Activated CD4-positive, alpha-beta T cell treated with anti-CD3 and anti-CD28 coated beads, Interleukin-2, amount 50 U/mL, for 4 hours (primary cell): ENCODE measurements at regions not wholly inside any gene's neighbourhood (a gene's known extent, or its start where the extent isn't known, plus 50 kb on each side); places are given as distances from the start of the nearest gene placed in this dataset.
"Not testable (repeated sequence)": the region's sequence is repeated elsewhere in the genome, so short reads cannot be mapped to it uniquely, and the experiment has no call there.

Experiments used
- DNase-seq, 2 experiments: peaks; one replicate each; pipeline ENCODE4 v3.0.0-alpha.2; 2020

DNA sequence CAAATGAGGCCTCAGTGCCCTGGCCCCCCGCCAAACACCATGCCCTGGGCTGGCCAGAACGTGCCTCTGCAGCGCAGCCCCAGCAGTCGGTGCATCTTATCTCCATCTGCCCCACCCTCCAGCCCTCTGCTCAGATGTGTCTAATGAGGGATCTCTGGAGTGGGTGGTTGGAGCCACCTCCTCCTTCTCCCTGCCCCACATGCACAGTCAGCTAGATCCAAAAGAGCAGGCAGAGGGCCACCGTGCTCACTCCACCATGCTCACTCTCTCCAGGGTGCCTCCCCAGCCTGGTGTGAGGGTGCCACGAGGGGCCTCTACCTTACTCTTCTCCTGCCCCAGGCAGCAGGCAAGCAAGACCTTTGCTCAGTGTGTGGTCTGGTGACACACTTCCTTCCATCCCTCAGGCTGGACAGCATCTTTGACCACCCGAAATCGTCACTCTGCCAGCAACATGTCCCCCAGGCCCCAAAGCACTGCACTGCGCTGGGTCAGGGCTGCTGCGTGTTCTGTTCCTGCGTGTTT is 266.1 kb upstream of the HDAC4 start:
- DNase-seq = no peak

DNA sequence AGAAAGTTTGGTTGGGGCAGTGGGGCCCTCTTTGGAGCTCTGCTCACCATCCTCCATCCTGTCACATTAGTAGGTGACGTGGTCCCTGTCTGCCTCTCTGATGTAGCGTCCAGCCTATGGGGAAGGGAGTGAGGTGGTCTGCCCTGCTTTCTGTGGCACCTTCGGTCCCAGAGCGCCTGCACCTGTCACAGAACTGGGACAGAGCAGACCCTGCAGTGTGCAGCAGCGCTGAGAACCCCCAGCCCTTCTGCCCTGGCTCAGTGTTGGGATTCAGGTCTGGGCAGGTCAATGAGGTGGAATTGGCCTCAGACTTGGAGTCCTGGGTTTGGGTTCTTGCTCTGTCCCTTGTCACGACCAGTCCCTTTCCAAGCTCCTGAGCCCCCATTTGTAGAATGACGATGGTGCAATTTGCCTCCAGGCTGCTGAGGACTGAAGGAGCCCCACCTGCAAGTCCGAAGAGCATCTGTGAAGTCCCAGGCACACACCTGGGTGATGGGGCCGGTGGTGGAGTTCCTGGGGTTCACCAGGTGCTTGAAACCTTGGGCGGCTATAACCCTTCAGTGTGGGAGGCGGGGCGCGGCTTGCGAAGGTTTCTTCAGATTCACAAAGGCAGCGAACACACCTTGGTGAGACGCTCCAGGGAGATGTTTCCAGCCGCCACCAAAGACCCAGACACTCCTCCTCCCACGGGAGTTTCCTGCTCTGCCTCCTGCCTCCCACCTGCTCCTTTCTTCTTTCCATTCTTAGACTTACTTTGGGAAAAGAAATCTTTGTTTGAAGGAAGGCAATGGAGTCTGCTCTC is 265.4 kb upstream of the HDAC4 start:
- DNase-seq = no peak

DNA sequence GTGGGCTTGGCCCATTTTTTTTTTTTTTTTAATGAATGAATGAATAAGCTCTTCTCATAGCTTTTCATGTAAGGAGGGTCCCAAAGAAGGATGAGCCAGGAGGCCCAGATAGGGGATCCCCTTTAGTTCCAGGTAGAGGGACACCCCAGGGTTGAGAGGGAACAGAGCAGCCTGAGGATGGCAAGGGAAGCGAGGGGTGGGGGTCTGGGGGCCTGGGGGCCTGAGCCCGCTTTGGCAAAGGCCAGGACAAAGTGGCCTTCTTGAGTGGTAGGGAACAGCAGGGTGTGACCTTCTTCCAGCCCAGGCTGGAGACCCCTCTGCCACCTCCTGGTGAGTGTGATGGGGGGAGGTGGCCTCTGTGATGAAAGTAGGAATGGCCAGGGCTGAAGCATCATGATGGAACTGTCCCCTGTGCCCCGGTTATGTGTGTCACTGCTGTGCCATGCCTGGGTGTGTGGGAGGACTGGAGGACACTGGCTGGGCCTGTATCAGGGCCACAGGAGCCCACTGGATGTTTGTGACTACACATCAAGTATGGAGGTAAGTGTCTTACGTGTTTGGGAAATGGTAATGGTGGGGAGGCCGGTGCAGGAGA is 263.5 kb upstream of the HDAC4 start:
- DNase-seq = no peak

DNA sequence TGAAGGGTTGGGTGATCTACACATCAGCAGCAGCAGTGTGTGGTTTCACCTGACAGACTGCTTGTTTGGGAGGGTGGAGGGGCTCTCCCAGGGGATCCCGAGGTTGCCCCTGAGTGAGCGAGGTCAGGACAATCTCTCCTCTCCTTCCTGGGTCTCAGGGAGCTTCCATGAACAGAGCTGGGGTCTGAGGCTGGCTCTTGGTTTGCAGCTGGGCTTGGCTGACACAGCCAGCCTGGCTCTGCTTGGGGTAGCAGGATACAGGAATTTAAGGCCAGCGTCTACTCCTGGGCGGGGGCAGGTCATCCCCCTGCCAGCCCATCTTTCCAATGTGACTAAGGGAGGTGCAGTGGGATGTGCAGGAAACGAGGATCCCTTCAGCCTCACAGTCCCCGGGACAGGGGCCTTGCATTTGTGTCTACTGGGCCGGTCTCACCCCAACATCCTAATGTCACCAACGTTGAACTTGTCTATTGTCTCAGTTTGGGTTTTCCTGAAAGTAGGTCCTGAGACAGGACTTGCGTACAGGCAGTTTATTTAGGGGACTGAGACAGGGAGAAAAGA is 262.6 kb upstream of the HDAC4 start:
- no peak for DNase-seq

DNA sequence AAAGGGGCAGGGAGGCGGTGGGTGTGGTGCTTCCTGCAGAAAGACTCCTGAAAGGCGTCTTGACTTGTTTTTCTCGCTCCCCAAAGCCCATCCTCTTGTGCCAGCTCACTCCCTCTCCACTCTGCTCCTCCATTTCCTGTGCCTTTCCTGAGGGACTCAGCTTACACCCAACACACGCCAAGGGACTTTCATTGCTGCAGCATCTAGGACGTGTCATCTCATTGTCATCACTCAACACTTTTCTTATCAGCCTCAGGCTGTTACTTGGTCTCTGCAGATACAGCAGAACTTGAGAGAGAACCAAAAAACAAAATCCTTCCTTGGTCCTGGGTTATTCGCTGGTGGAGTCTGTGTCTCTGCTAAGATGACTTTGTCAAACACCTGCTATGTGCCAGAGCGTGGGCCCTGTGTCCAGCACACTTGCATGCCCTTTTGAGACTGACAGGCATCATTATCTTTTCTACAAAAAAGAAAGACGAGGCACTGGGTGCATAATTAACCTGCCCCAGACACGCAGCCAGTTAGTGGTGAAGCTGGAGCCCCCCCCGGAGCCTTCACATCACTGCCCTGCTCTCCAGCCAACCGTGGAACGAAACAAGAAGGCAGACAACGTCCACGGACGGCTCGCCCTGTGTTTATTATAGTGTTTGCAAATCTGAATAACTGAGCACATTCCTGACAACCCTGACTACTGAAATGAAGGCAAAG is 261.7 kb upstream of the HDAC4 start:
- no peak for DNase-seq

DNA sequence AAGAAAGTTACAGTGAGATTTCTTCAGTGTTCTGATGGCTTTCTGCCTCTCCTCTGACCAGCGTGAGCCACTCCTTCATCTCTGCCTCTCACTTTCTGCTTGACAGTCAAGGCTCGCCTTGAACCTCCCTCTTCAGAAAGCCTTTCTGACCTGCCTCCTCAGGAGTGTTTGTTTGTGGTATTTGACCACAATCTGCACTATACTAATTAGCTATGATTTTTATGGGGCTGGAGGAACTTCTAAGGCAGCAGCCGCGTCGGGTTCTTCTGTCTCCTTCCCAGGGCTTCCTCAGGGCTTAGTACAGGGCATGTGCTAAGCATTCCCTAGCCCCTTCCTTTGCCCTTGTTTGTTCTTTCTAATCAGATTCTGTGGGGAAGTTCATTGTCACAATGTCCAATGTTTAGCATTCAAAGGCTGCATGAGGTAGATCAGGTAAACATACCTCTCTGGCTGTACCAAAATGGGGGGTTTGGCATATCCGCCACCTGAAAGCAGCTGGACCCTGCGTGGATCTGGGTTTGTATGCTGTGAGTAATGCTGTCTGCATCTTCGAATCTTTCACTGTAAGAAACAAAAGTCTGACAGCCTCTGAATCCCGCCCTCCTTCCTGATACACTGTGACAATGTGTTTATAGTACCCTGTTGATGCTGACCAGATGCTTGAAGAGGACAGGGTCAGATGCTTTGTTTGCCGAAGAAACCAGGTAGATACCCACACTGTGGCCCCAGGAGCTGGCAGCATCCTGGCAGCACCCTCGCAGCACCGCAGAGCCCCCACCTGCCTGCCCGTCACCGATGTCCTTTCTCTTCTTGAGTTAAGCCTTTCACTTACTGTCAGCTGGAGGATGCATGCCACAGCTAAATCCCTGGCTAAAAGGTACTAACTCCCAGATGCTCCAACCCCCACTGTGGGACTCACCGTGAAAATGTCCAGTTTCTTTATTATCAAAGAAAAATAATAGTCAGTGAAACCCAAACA is 260.8 kb upstream of the HDAC4 start:
- no peak for DNase-seq

DNA sequence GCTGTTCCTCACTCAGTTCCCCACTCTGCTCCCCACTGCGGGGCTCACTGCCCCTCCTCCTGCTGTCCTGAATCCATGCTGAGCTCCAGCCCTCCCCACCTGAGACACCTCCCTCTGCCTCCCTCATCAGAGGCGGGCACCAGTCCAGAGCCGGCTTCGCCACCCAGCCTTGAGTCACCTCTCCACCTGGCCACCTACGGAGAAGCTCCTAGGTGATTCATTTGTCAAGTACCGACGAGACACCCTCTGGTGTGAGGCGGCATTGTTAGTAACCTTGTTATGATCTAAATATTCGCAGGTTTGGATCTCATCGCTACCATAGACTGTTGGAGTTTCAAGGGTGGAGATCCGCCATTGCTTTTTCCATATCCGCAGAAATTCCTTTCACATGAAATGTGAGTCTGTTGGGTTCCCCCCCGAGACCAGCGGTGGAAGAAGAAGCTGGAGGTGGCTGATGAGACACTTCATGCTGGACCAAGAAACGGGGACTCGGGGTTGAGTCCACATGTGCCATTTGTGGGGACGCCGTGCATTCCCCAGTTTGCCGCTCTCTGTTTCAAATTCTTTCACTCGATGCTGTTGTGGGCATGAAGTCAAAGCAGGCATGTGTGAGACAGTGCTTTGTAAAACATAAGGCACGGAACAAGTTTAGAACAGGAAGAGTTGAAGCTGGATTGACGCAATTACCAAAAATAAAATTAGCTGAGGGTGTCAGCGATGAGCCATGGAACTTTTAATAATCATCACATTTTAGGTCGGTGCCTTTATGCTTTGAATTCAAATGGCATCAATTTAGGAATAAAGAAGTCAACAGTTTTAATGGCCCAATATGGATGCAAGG is 259.8 kb upstream of the HDAC4 start:
- no peak for DNase-seq

DNA sequence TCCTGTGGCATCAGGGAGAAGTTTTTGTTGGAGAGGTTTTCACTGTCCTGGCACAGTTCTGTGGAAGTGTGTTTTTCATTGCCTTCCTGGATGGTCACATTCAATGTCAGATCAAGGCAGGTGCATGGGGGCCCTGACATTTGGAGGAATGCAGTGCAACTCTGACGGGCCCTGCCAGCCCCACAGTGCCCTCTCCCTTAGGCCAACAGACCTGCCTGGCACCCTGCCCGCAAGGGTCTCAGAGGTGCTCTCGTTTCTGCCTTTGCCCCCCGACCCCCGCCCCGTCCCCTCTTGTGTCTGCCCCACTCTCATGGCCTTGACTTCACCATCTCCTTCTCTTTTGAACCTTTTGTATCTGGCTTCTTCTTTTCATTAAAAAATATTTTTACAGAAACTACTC is 257.2 kb upstream of the HDAC4 start:
- no peak for DNase-seq

DNA sequence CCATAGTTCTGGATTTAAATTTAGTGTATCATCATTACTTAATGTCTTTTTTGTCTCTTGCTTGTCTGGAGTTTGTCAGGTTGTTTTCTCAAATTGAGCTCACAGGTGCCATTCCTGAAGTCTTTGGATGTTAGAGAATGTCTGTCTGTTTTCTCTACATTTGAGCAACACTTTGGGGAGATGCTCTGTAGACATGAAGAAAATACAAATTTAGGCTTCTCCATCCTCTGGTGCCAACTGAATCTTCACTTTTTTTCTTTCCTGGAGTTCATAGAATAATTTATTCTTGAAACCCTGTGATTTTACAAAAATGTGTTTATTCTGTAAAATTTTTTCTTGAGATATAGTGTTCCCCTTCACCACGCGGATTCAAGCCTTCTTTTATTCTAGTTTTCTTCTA is 256.4 kb upstream of the HDAC4 start:
- no peak for DNase-seq

DNA sequence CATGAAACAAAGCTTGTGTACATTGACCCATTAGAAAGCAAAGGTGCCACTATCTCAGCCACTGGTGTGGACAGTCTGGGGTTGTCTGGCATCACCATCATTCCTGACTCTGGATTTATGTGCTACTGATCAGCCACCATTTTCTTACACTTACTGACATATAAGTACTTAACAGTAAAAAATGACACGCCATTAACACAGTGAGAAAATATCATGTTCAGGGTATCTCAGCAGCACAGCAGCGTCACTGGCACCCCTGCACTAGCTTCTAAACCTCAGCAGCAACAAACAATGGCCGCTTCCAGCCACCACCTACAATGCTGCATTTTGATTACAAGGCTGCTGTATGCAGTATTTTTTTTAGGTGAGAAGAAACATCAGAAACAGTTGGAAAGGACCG is 253.4 kb upstream of the HDAC4 start:
- no peak for DNase-seq

DNA sequence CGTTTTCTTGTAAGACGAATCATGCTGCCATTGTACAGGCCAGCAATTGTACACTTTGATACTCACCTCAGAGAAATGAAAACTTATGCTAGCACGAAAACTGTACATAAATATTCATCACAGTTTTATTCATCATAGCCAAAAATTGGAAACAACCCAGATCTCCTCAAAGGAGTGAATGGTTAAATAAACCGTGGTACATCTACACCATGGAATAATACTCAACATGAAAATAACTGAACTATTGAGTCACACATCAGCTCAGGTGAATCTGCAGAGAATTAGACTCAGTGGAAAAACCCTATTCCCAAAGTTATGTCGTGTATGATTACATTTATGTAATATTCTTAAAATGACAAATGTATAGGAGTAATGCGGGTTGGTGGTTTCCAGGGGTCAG is 251.0 kb upstream of the HDAC4 start:
- no peak for DNase-seq

DNA sequence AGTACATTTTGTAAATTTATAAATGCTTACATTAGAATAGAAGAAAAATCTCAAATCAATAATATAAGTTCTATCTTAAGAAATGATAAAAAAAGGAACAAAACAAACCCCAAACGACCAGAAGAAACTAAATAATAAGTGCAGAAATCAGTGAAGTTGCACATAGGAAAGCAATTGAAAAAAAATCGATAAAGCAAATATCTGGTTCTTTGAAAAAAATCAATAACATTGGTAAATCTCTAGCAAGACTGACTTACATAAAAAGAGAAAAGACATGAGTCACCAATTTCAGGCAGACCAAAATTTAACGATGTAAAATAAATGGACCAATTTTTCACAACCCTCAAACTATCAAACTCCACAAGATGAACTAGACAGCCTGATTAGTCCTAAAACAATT is 249.9 kb upstream of the HDAC4 start:
- DNase-seq = no peak

DNA sequence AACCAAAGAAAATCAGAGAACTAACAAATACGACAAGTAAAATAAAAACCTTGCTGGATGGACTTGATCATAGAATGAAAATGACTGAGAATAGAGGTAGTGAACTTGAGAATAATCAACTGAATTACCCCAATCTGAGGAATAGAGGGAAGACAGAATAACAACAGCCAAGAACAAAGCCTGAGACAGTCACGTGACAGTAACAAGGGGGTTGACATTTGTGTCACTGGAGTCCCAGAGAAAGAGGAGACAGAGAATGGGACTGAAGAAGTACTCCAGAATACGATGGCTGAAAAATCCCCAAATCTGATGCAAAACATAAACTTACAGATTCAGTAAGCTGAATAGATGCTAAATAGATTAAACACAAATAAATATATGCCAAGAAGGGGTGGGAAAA is 248.5 kb upstream of the HDAC4 start:
- no peak for DNase-seq

DNA sequence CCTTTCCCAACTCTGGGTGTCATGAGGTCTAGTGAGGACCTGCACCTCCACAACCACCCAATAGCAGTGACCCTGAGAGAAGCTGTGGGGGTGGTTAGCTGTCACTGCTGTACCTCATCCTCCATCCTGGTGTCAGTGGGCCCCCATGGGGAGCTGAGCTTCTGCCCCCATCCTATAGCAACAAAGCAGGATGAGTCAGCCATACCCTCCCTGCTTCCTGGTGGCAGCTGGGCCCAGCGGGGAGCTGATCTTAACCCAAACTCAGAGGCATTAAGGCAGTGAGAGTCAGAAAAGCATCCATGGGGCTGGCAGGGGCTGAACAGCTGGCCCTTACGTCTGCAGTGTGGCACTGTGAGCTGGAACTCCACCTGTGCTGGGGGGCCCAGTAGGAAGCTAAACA is 247.8 kb upstream of the HDAC4 start:
- DNase-seq = no peak

DNA sequence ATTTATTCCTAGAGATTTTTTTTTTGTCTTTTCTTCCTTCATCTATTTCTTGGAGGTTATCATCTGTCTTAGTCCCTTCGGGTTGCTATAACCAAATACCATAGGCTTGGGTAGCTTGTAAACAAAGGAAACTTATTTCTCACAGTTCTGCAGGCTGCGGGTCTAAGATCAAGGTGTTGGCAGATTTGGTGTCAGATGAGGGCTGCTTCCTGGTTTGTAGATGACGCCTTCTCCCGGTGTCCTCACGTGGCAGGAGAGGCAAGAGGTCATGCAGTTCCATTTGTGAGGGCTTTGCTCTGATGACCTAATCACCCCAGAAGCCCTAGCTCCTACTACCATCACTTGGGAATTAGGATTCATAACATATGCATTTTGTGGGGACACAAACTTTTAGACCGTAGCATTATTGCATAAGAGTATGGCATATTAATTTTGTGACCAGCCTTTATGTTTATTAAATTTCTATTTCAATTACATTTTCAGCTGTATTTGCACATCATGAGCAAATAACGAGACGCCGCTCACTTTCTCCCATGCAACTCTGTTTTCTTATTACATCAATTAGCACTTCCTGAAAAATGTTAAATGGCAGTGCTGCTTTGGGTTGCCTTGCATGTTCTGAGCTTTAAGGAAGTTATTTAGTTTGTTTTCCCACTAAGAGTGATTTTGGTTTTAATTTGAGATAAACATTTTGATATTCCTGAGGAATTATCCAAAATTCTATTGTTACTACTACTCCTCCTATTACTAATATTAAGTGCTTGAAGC is 246.4 kb upstream of the HDAC4 start:
- no peak for DNase-seq

DNA sequence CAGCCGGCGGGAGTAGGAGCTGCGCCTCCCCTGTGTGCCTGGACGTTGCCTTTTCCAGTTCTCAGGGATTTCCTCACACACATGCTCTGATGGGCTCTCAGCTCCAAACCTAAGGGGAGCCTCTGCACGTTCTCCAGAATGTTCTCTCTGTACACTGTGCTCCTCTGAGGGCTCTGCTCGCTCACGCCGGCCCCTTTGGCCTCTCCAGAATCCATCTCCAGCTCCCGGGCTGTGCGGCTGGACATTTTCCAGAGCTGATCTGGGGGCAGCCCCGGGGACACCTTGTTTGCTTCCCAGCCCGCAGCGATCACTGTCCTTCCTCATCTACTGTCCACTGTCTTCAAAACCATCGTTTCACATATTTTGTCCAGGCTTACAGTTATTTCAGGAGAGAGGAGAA is 245.4 kb upstream of the HDAC4 start:
- no peak for DNase-seq

DNA sequence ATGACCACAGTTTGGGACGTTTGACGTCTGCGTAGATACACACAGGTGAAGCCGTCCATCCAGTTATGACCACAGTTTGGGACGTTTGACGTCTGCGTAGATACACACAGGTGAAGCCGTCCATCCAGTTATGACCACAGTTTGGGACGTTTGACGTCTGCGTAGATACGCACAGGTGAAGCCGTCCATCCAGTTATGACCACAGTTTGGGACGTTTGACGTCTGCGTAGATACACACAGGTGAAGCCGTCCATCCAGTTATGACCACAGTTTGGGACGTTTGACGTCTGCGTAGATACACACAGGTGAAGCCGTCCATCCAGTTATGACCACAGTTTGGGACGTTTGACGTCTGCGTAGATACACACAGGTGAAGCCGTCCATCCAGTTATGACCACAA is 243.8 kb upstream of the HDAC4 start:
- not testable (repeated sequence) for DNase-seq

DNA sequence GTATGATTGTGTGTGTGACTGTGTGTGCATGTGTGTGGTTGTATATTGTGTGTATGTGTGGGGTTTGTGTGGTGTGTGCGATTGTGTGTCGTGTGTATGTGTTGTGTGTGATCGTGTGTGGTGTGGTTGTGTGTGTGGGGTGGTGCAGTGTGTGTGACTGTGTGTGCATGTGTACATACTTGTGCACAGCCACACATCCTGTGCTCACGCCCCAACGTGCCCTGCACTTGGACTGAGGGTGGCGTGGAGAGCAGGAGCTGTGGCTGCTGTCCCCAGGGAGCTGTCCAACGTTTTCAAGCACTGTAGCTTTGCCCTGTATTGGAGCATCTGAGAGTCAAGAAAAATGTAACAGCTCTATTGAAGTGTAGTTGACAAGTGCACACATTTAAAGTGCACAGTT is 243.2 kb upstream of the HDAC4 start:
- DNase-seq = no peak

DNA sequence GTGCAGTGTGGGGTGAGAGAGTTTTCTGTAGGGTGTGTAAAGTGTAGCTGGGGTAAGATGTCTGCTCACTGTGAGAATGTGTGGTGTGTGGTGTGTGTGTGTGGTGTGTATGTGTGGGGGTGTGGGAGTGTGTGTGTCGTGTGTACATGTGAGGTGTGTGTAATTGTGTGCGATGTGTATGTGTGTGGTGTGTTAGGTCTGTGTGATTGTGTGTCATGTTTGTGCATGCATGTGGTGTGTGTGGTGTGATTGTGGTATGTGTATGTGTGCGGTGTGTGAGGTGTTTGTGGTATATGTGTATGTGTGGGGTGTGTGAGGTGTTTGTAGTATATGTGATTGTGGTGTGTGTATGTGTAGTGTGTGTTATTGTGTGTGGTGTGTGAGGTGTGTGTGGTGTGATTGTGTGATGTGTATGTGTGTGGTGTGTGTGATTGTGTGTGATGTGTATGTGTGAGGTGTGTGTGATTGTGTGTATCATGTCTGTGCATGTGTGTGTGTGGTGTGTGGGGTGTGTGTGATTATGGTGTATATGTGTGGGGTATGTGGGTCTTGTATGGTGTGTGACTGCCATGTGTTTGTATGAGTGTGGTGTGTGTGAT is 241.7 kb upstream of the HDAC4 start:
- DNase-seq = no peak

DNA sequence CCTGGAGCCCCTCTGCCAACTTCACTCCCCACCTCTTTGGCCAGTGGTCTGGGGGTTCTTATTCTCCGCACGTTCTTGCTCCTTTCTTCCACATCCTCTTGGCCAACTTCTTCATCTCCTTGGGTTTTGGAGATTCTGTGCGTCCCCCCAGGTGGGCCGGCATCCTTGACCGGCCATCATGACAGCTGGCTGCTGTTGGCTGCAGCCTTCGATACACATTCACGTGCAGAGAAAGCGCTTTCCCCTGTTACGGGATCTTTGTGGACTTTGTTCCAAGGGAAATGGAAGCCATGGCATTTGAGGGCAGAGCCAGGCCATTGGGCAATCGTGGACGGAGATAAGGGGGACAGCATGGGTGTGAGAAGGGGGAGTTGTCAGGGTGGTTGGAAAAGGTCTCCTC is 241.1 kb upstream of the HDAC4 start:
- not testable (repeated sequence) for DNase-seq
